Skin of body (tissue), 1 donor: ENCODE measurements at regions not wholly inside any gene's neighbourhood (a gene's known extent, or its start where the extent isn't known, plus 50 kb on each side); places are given as distances from the start of the nearest gene placed in this dataset.

Source experiments
- DNase-seq: peaks from one replicate; lab custom pipeline; 2025; lab: John Stamatoyannopoulos, UW

- DNase-seq = no peak
Measured at GRCh38 chr6:122524056-122524455, 52.4 kb upstream of the SERINC1 start.

- DNase-seq = peak; percentile 23
Measured at GRCh38 chr6:122530440-122531046, 58.9 kb upstream of the SERINC1 start.

GRCh38 chr6:122548281-122548680 lies 61.9 kb upstream of the PKIB start:
- DNase-seq = no peak

GRCh38 chr6:122548820-122549219 lies 61.4 kb upstream of the PKIB start:
- no peak for DNase-seq

GRCh38 chr6:122553697-122554096 lies 56.5 kb upstream of the PKIB start:
- DNase-seq = no peak

- no peak for DNase-seq
Measured at GRCh38 chr6:122555561-122555960, 54.6 kb upstream of the PKIB start.

- DNase-seq = no peak
Measured at GRCh38 chr6:122558080-122558479, 52.1 kb upstream of the PKIB start.
